ENCODE measurements at regions not wholly inside any gene's neighbourhood (a gene's known extent, or its start where the extent isn't known, plus 50 kb on each side); places are given as distances from the start of the nearest gene placed in this dataset.

GRCh38 chr13:90118467-90119071, 1228.9 kb upstream of the MIR17HG start:
- no peak for TF ChIP-seq CTCF (IDR thresholded peaks at IDR 0.05)
- no peak for TF ChIP-seq POLR2AphosphoS5 (IDR thresholded peaks at IDR 0.05)
- TF ChIP-seq POLR2A (IDR thresholded peaks at IDR 0.05), result no peak

Measured in sigmoid colon (tissue), 4 donors.